ENCODE measurements at regions not wholly inside any gene's neighbourhood (a gene's known extent, or its start where the extent isn't known, plus 50 kb on each side); places are given as distances from the start of the nearest gene placed in this dataset.

DNA sequence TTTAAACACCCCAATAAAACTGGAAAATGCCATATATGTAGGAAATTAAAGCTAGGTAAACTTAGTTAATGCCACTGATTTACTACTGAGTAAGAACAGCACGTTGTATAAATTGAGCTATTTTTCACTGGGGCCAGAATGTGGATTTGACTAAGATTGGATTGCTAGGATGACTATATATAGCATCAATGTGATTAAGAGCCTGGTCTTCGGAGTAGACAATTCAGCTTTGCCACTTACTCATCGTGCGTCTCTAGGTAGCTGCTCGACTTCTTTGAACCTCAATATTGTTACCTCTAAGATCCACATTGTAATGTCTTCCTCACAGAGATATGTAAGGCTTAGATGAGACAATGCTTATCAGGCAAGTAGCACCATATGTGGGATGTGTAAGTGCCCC lies 462.5 kb downstream of the KLF12 start:
- no peak overlapping the region for H2AFZ ChIP-seq (ENCODE audit: low read depth, low read length, poor library complexity, severe bottlenecking)
- ATAC-seq (no peak), DNase-seq (ENCODE audit: low read depth, low spot score) (no peak)
- no peaks in the 10 kb centered on the region for H3K79me2 ChIP-seq (ENCODE audit: insufficient read depth, low read length)
- no peaks in the 10 kb centered on the region for H3K27me3 ChIP-seq (ENCODE audit: insufficient read depth, low read length)
- H3K9ac ChIP-seq (ENCODE audit: low read length): no peak overlapping the region
- no peak overlapping the region for H3K4me2 ChIP-seq (ENCODE audit: low read length)
- no TSS peak for BruUV-seq (replicated peaks)
- no peaks in the 10 kb centered on the region for H3K9me3 ChIP-seq (ENCODE audit: control insufficient read depth in 1 of 2, insufficient read depth in 1 of 2, low read depth in 1 of 2, low read length in 2 of 2)
- POLR2A ChIA-PET: no interaction called here
- H3K9me2 ChIP-seq (ENCODE audit: insufficient read depth): no peaks in the 10 kb centered on the region
- RAD21 ChIA-PET (ENCODE audit: low non-redundant PET in 1 of 2, low total read pairs in 2 of 2, uncharacterized antibody in 2 of 2, unreplicated experiment in 2 of 2): no interaction called here
- no peaks in the 10 kb centered on the region for H3K4me1 ChIP-seq (ENCODE audit: control insufficient read depth in 1 of 2, insufficient read depth in 2 of 2, low read length in 2 of 2)
- TF ChIP-seq SP1 (IDR thresholded peaks at IDR 0.05; ENCODE audit: low read depth): no peak
- H3K27ac ChIP-seq (ENCODE audit: low read depth, low read length): no peak overlapping the region
- H3K36me3 ChIP-seq (ENCODE audit: control insufficient read depth in 1 of 2, insufficient read depth in 2 of 2, low read length in 2 of 2): no peaks in the 10 kb centered on the region
- intact Hi-C loops (cut with micrococcal nuclease): no loop called here
- H3K4me3 ChIP-seq (replicated peaks in 1 of 2; ENCODE audit: low read depth in 1 of 2, low read length in 2 of 2): no peak overlapping the region
- H4K20me1 ChIP-seq (ENCODE audit: insufficient read depth): no peaks in the 10 kb centered on the region
- CTCF ChIA-PET: no interaction called here

DNA sequence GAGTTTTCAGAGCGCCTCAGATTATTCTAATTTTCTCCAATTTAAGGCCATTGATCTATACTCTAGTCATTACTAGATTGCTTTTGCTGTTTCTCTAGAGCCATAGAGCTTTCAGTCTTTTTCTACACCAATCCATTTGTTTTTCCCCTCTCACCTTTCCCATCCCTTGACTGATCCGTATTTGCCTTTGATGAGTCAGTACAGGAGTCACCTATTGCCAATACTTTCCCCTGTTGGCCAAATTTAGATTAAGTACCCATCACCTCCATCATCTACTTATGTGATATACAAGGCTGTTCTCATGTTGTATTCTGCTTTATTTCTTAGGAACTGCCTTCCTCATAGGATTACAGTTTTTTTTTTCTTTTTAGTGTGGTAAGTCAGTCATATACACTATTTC lies 463.2 kb downstream of the KLF12 start:
- no peak for ATAC-seq
- Histone ChIP-seq H3K9ac (ENCODE audit: low read length) (no peak overlapping the region), H3K4me2 (ENCODE audit: low read length) (no peak overlapping the region), H4K20me1 (ENCODE audit: insufficient read depth) (no peaks in the 10 kb centered on the region), H3K9me3 (ENCODE audit: control insufficient read depth in 1 of 2, insufficient read depth in 1 of 2, low read depth in 1 of 2, low read length in 2 of 2) (no peaks in the 10 kb centered on the region), H3K79me2 (ENCODE audit: insufficient read depth, low read length) (no peaks in the 10 kb centered on the region), H3K9me2 (ENCODE audit: insufficient read depth) (no peaks in the 10 kb centered on the region), H3K4me1 (ENCODE audit: control insufficient read depth in 1 of 2, insufficient read depth in 2 of 2, low read length in 2 of 2) (no peaks in the 10 kb centered on the region), H3K36me3 (ENCODE audit: control insufficient read depth in 1 of 2, insufficient read depth in 2 of 2, low read length in 2 of 2) (no peaks in the 10 kb centered on the region), H3K27me3 (ENCODE audit: insufficient read depth, low read length) (no peaks in the 10 kb centered on the region), H3K27ac (ENCODE audit: low read depth, low read length) (no peak overlapping the region), H3K4me3 (replicated peaks in 1 of 2; ENCODE audit: low read depth in 1 of 2, low read length in 2 of 2) (no peak overlapping the region), H2AFZ (ENCODE audit: low read depth, low read length, poor library complexity, severe bottlenecking) (no peak overlapping the region)
- TF ChIP-seq, protein P1, sequence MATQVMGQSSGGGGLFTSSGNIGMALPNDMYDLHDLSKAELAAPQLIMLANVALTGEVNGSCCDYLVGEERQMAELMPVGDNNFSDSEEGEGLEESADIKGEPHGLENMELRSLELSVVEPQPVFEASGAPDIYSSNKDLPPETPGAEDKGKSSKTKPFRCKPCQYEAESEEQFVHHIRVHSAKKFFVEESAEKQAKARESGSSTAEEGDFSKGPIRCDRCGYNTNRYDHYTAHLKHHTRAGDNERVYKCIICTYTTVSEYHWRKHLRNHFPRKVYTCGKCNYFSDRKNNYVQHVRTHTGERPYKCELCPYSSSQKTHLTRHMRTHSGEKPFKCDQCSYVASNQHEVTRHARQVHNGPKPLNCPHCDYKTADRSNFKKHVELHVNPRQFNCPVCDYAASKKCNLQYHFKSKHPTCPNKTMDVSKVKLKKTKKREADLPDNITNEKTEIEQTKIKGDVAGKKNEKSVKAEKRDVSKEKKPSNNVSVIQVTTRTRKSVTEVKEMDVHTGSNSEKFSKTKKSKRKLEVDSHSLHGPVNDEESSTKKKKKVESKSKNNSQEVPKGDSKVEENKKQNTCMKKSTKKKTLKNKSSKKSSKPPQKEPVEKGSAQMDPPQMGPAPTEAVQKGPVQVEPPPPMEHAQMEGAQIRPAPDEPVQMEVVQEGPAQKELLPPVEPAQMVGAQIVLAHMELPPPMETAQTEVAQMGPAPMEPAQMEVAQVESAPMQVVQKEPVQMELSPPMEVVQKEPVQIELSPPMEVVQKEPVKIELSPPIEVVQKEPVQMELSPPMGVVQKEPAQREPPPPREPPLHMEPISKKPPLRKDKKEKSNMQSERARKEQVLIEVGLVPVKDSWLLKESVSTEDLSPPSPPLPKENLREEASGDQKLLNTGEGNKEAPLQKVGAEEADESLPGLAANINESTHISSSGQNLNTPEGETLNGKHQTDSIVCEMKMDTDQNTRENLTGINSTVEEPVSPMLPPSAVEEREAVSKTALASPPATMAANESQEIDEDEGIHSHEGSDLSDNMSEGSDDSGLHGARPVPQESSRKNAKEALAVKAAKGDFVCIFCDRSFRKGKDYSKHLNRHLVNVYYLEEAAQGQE (IDR thresholded peaks at IDR 0.05; ENCODE audit: low read depth): no peak
- no peak for TF ChIP-seq EGR1 (IDR thresholded peaks at IDR 0.05; ENCODE audit: low read depth)
- no peak for TF ChIP-seq ZNF274 (IDR thresholded peaks at IDR 0.05; ENCODE audit: low read depth, low read length)
- TF ChIP-seq POLR2A (IDR thresholded peaks at IDR 0.05; ENCODE audit: borderline replicate concordance, extremely low read depth, insufficient read depth, insufficient read length): no peak
- TF ChIP-seq SIN3A (IDR thresholded peaks at IDR 0.05; ENCODE audit: low read depth): no peak
- TF ChIP-seq CEBPB (IDR thresholded peaks at IDR 0.05; ENCODE audit: low read depth): no peak
- ChIA-PET POLR2A (no interaction called here), CTCF (no interaction called here), RAD21 (ENCODE audit: low non-redundant PET in 1 of 2, low total read pairs in 2 of 2, uncharacterized antibody in 2 of 2, unreplicated experiment in 2 of 2) (no interaction called here)
- no peak for DNase-seq (ENCODE audit: low read depth, low spot score)
- no TSS peak for BruUV-seq (replicated peaks)
- intact Hi-C loops (cut with micrococcal nuclease): no loop called here

All from HCT116 (cell line).